ENCODE measurements at regions not wholly inside any gene's neighbourhood (a gene's known extent, or its start where the extent isn't known, plus 50 kb on each side); places are given as distances from the start of the nearest gene placed in this dataset.

- no peak for DNase-seq (ENCODE audit: low read depth in 4 of 4, low spot score in 1 of 4)
These were observed 2134.7 kb downstream of the PCDH9 start for GRCh38 chr13:65095161-65096082.

GRCh38 chr13:65093357-65093756, 2136.8 kb downstream of the PCDH9 start:
- DNase-seq (ENCODE audit: low read depth in 4 of 4, low spot score in 1 of 4): no peak

GRCh38 chr13:65091031-65091430, 2139.1 kb downstream of the PCDH9 start:
- DNase-seq (ENCODE audit: low read depth in 4 of 4, low spot score in 1 of 4): no peak

- DNase-seq (ENCODE audit: low read depth in 4 of 4, low spot score in 1 of 4): no peak
These were observed 2139.9 kb downstream of the PCDH9 start for GRCh38 chr13:65090186-65090585.

GRCh38 chr13:65088906-65089305, 2141.2 kb downstream of the PCDH9 start:
- DNase-seq (ENCODE audit: low read depth in 4 of 4, low spot score in 1 of 4): no peak

- no peak for DNase-seq (ENCODE audit: low read depth in 4 of 4, low spot score in 1 of 4)
These were observed 2144.2 kb downstream of the PCDH9 start for GRCh38 chr13:65085977-65086376.

GRCh38 chr13:65074248-65074647, 2155.9 kb downstream of the PCDH9 start:
- no peak for DNase-seq (ENCODE audit: low read depth in 4 of 4, low spot score in 1 of 4)

- no peak for DNase-seq (ENCODE audit: low read depth in 4 of 4, low spot score in 1 of 4)
These were observed 2165.2 kb downstream of the PCDH9 start for GRCh38 chr13:65064967-65065366.

GRCh38 chr13:65063753-65064152, 2166.4 kb downstream of the PCDH9 start:
- no peak for DNase-seq (ENCODE audit: low read depth in 4 of 4, low spot score in 1 of 4)

- DNase-seq (ENCODE audit: low read depth in 4 of 4, low spot score in 1 of 4): no peak
These were observed 2172.2 kb downstream of the PCDH9 start for GRCh38 chr13:65057986-65058385.

- DNase-seq (ENCODE audit: low read depth in 4 of 4, low spot score in 1 of 4): no peak
These were observed 2175.9 kb downstream of the PCDH9 start for GRCh38 chr13:65054277-65054676.

- no peak for DNase-seq (ENCODE audit: low read depth in 4 of 4, low spot score in 1 of 4)
These were observed 2193.1 kb downstream of the PCDH9 start for GRCh38 chr13:65036999-65037398.

- DNase-seq (ENCODE audit: low read depth in 4 of 4, low spot score in 1 of 4): no peak
These were observed 2194.8 kb downstream of the PCDH9 start for GRCh38 chr13:65035302-65035701.

- no peak for DNase-seq (ENCODE audit: low read depth in 4 of 4, low spot score in 1 of 4)
These were observed 2195.9 kb downstream of the PCDH9 start for GRCh38 chr13:65034266-65034665.

GRCh38 chr13:65032825-65033224, 2197.3 kb downstream of the PCDH9 start:
- DNase-seq (ENCODE audit: low read depth in 4 of 4, low spot score in 1 of 4): no peak

GRCh38 chr13:65028101-65028500, 2202.0 kb downstream of the PCDH9 start:
- DNase-seq (ENCODE audit: low read depth in 4 of 4, low spot score in 1 of 4): no peak

- DNase-seq (ENCODE audit: low read depth in 4 of 4, low spot score in 1 of 4): no peak
These were observed 2203.6 kb downstream of the PCDH9 start for GRCh38 chr13:65026505-65026904.

GRCh38 chr13:65011378-65011777, 2218.8 kb downstream of the PCDH9 start:
- no peak for DNase-seq (ENCODE audit: low read depth in 4 of 4, low spot score in 1 of 4)

GRCh38 chr13:64997438-64997837, 2232.7 kb downstream of the PCDH9 start:
- no peak for DNase-seq (ENCODE audit: low read depth in 4 of 4, low spot score in 1 of 4)

GRCh38 chr13:64993514-64994164, 2236.5 kb downstream of the PCDH9 start:
- no peak for DNase-seq (ENCODE audit: low read depth in 4 of 4, low spot score in 1 of 4)

GRCh38 chr13:64992314-64992713, 2237.8 kb downstream of the PCDH9 start:
- DNase-seq (ENCODE audit: low read depth in 4 of 4, low spot score in 1 of 4): no peak

- no peak for DNase-seq (ENCODE audit: low read depth in 4 of 4, low spot score in 1 of 4)
These were observed 2245.1 kb downstream of the PCDH9 start for GRCh38 chr13:64985075-64985474.
